ENCODE measurements at regions not wholly inside any gene's neighbourhood (a gene's known extent, or its start where the extent isn't known, plus 50 kb on each side); places are given as distances from the start of the nearest gene placed in this dataset.

- TF ChIP-seq POLR2A (IDR thresholded peaks at IDR 0.05; ENCODE audit: low read depth, low read length) (no peak), POLR2AphosphoS5 (IDR thresholded peaks at IDR 0.05; ENCODE audit: low read depth, low read length) (no peak)
Observed at GRCh38 chr3:72269475-72269874, 484.5 kb upstream of the PROK2 start.
